GM12865 (cell line): ENCODE measurements at regions not wholly inside any gene's neighbourhood (a gene's known extent, or its start where the extent isn't known, plus 50 kb on each side); places are given as distances from the start of the nearest gene placed in this dataset.

Experiments used
- DNase-seq: peaks from one replicate; pipeline ENCODE4 v3.0.0; 2010; ENCODE audit warnings: low read depth
- H3K4me3 ChIP-seq: 2 replicates; pipeline ENCODE4 v1.5.1; 2011; ENCODE audit warnings: mild to moderate bottlenecking, low read depth, low read length, control low read depth
- CTCF ChIP-seq: IDR thresholded peaks from 2 replicates; pipeline ENCODE4 v1.5.1; 2011; ENCODE audit warnings: low read length, control low read depth, low read depth, inconsistent platforms; ENCODE audit not compliant: insufficient read depth; ENCODE audit errors: missing control alignments

GRCh38 chr5:142491270-142491669 lies 166.4 kb upstream of the SPRY4 start:
- no peak for DNase-seq
- TF ChIP-seq CTCF = no peak
- H3K4me3 ChIP-seq = no peak overlapping the region

GRCh38 chr5:142486581-142486980 lies 161.8 kb upstream of the SPRY4 start:
- H3K4me3 ChIP-seq = no peak overlapping the region
- TF ChIP-seq CTCF = no peak
- DNase-seq = no peak

GRCh38 chr5:142486020-142486419 lies 161.2 kb upstream of the SPRY4 start:
- H3K4me3 ChIP-seq = no peak overlapping the region
- DNase-seq = no peak
- TF ChIP-seq CTCF = no peak

GRCh38 chr5:142484821-142485387 lies 160.1 kb upstream of the SPRY4 start:
- H3K4me3 ChIP-seq = no peak overlapping the region
- no peak for TF ChIP-seq CTCF
- no peak for DNase-seq

GRCh38 chr5:142482207-142482606 lies 157.4 kb upstream of the SPRY4 start:
- no peak overlapping the region for H3K4me3 ChIP-seq
- no peak for DNase-seq
- no peak for TF ChIP-seq CTCF

GRCh38 chr5:142481410-142481809 lies 156.6 kb upstream of the SPRY4 start:
- no peak overlapping the region for H3K4me3 ChIP-seq
- TF ChIP-seq CTCF = no peak
- no peak for DNase-seq

GRCh38 chr5:142479854-142480519 lies 155.2 kb upstream of the SPRY4 start:
- H3K4me3 ChIP-seq = no peak overlapping the region
- DNase-seq = no peak
- TF ChIP-seq CTCF = no peak
